Superior temporal gyrus (tissue), 1 donor: ENCODE measurements at regions not wholly inside any gene's neighbourhood (a gene's known extent, or its start where the extent isn't known, plus 50 kb on each side); places are given as distances from the start of the nearest gene placed in this dataset.
A peak's percentile ranks its signal among the peaks of the same experiment; 100 is the strongest.
"Not testable (repeated sequence)": the region's sequence is repeated elsewhere in the genome, so short reads cannot be mapped to it uniquely, and the experiment has no call there.

ENCODE experiments used
- DNase-seq: peaks from one replicate; pipeline ENCODE4 v3.0.0-alpha.2; 2016; ENCODE audit errors: extremely low spot score

DNA sequence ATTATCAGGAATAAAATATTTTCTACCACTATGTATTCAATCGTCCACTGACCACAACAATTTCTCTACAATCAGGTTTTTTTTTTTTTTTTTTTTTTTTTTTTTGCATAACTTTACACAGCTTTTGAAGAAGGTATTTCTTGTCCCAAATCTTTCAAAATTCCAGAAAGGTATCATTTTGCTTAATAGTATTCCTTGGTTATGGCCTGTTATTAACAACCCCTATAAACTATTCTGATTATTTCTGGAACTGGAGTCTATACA, 145.3 kb downstream of the ALX1 start:
- DNase-seq = no peak

DNA sequence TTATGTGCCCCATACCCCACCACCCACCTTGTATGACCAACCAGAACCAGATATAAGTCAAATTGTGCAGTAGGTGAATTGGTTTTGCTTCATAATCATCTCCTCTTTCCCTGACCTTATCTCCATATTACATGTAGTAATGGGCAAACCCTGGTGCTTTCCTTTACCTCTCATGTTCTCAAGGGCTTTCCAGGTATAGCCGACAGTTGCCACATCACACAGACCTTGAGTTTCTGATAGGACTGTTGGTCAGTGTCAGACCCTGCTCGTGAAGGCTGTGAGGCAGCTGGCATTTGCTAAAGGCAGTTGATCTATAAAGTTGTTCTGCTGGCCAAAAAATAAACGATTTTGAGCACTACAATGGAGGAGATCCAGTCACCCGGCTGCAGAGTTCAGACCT, 145.9 kb downstream of the ALX1 start:
- no peak for DNase-seq

- not testable (repeated sequence) for DNase-seq
Measured at GRCh38 chr12:85433148-85433547, 153.1 kb downstream of the ALX1 start.

DNA sequence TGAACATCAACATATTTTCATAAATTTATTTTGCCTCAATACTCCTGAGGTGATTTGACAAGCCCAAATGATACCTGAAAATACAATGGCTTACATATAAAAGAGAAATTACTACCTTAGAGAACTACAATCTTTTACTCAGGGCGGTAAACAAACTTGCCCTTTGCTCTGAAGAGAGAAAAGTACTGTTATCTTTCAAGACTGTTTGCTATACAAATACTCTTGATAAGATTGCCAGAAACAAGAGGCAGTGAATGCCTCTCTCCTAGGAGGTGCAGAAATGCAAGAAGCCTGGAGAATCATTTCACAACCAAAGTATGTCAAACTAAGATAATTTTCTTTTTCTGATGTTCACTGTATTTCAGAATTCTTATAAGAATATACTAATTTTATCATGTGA, 160.3 kb downstream of the ALX1 start:
- DNase-seq = no peak

- DNase-seq = no peak
Measured at GRCh38 chr12:85441025-85441424, 161.0 kb downstream of the ALX1 start.

GRCh38 chr12:85441741-85442140, 161.7 kb downstream of the ALX1 start:
- DNase-seq = no peak

DNA sequence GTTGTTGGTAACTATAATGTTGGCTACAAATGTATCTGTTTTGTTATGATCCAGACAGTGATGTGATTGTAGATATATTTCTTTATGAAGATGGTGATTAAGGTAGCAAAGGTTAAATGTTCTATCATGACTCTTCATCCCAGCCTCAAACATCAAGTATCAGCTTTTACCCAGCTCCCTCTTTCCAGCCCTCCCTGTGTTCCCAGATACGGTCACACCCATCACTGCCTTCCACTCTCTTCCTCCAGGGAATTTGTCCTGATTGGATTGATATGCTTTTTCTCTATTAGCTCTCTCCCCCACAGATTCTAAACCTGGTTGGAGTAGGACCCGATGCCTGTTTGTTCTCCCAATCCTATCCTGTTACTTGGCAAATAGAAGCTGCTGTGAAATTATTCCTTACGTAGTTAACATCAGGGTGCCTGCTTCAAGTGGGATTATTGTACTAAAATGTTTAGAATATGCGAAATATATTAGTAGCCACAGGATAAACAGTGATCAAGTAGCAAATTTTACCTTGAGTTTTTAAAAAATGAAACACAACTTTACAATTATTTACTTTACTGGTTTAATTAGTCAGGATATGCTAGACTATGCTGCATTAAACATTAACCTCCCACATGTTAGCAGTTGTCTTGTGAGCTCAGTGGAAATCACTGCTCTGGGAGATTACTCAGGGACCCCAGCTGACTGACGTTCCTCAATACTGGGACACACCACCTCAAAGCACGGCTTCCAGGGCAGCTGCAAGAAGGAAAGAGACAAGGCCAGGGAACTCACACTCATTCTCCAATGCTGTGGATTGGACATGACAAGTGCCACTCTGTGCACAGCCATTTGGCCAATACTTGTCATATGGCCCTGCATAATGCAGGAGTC, 165.3 kb downstream of the ALX1 start:
- no peak for DNase-seq

DNA sequence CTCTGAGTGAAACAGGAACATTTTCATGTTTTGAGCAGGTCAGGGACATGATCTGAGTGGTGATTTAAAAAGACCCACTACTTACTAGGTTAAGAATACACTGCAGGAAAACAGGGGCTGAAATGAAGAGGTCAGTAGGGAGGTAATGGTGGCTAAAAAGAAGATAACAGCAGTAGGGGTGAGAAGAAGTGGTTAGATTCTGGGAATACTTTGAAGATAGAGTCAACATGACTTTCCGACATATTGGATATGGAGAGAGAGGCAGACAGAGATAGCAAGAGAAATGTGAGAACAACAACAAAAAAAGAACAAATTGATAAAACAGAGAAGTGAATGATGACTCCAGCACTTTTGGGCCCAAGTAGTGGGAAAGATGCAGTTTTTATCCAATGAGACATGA, 168.0 kb downstream of the ALX1 start:
- no peak for DNase-seq

DNA sequence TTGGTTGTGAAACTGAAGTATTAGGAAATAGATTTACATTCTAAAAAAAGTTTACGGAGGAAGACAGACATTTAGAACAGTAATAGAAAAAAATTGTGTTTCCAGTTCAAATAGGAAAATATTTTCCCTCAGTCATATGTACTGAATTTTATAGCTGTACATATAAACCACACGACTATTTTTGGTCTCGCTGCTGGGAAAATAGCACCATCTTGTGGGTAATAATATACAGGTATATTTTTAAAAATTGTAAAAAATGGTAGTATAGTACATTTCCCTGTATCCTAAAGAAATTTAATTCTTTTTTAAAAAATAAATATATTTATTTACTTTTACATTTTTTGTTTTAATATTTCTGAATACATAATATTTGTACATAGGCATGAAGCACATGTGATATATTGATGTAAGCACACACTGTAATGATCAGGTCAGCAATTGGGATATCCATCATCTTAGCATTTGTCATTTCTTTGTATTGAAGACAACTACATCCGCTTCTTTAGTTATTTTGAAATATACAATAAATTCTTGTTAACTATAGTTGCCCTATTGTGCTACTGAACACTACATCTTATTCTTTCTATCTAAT, 168.6 kb downstream of the ALX1 start:
- peak; percentile 24 for DNase-seq

- DNase-seq = no peak
Measured at GRCh38 chr12:85457016-85457415, 177.0 kb downstream of the ALX1 start.

DNA sequence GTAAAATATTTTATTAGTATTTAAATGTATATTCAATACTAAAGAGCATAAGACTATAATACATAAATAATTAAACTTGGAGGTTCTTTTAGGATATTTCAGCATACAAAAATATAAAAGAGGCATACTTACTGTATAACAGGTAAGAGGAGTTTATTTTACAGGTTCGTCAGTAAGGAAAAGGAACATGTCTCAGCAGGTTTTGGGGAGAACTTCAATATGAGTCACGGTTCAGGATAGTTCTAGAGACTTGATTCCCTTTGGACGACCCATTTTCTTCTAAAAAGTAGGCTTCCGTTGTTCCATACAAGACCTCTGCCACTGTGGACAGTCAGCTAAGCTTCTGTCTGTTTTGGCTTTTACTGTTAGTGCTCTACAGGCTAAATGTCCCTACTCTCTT, 181.1 kb downstream of the ALX1 start:
- DNase-seq = no peak

- DNase-seq = no peak
Measured at GRCh38 chr12:85462888-85463287, 182.9 kb downstream of the ALX1 start.

DNA sequence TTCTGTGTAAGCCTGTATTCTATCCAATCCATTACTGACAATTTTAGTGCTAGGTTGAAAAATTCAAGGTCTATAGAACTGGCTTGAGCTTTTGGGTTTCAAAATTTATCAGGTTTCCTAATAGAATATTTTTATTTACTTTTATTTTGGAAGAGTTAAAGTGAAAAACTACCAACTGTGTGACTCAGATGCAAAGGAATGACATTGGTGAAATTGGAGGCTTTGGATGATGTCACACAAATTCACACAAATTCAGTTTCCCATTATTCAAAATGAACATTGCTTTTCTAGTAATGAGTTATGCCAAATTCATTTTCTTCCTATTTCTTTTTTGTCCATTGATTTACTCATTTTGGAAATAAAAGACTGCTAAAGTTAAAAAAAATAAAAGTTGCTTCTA, 186.9 kb downstream of the ALX1 start:
- DNase-seq = no peak

DNA sequence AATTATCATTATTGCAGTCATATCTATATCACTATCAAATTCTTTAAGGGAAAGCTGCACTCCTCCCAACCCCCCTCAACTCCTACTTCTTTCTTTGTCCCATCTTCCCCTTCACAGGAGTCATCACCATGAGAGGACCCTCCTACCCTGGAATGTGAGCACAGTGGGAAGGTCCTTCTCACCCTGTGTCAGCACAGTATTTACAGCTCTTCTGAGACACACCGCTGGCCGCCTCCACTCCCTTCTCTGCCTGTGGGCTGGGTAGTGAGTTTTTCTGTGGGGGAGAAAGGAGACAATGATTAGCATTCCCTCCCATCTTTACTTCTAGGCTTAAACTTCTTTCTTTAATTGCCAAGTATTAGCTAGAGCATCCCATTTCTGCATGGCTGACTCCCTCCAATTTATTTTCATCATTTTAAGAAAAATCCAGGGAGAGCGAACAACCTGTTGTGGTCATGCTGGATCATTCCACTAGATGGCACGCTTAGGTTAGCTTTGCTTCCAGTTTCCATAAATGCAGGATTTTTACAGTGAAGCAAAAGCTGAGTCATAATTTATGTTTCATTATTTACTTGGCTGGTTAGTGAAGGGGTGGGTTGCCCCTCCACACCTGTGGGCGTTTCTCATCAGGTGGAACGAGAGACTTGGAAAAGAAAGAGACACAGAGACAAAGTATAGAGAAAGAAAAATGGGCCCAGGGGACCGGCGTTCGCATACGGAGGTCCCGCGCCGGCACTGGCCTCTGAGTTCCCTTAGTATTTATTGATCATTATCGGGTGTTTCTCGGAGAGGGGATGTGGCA, 188.5 kb downstream of the ALX1 start:
- peak; percentile 75 for DNase-seq

DNA sequence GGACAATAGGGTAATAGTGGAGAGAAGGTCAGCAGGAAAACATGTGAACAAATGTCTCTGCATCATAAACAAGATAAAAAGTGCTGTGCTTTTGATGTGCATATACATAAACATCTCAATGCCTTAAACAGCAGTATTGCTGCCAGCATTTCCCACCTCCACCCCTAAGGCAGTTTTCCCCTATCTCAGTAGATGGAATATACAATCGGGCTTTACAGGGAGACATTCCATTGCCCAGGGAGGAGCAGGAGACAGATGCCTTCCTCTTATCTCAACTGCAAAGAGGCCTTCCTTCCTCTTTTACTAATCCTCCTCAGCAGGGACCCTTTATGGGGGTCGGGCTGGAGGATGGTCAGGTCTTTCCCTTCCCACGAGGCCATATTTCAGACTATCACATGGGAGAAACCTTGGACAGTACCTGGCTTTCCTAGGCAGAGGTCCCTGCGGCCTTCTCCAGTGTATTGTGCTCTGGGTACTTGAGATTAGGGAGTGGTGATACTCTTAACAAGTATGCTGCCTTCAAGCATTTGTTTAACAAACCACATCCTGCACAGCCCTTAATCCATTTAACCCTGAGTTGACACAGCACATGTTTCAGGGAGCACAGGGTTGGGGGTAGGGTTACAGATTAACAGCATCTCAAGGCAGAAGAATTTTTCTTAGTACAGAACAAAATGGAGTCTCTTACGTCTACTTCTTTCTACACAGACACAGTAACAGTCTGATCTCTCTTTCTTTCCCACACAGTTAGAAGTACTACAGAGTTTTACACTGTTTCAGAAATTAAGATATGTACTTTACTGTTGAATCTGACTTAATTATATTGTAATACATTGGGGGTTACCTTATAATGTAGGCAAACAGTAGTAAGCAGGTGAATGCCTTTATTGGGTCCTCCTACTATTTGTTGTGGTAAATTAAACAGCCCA, 189.4 kb downstream of the ALX1 start:
- not testable (repeated sequence) for DNase-seq

- not testable (repeated sequence) for DNase-seq
Measured at GRCh38 chr12:85475277-85475676, 195.3 kb downstream of the ALX1 start.

DNA sequence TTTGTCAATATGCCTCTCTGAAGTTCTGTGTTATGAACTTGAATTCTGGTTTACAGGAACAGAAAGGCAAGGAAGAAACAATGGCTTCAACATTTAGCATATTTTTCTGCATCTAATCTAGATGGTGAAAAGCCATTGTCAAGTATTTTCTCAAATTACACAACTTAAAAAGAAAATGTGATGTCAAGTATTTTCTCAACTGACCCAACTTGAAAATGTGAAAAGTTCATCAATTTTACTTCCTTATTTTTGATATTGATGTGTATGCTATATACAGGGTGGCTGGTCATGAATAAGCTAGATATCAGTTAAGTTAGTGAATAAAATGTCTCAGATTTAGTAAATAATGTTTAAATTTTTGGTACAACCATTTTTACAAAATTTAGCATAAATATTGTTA, 196.7 kb downstream of the ALX1 start:
- DNase-seq = no peak

DNA sequence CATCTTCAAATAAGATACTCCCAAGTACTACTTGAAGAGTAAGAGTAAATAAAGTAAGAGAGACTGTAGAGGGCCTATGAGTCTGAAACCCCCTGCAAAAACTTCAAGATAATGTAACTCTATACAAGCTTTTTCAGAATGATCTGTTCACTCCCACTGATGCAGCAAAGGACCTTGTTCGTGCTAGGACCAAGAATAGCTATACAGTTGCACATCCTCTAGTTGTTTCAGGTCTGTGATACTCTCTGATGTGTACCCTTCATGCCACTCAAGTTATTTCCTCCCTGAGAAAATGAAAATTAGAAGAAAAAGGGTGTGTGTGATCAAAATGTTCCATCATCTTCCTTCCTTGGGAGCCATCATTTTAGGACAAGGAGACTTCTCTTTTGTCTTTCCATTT, 204.4 kb downstream of the ALX1 start:
- no peak for DNase-seq

GRCh38 chr12:85489194-85489593, 209.2 kb downstream of the ALX1 start:
- DNase-seq = no peak

DNA sequence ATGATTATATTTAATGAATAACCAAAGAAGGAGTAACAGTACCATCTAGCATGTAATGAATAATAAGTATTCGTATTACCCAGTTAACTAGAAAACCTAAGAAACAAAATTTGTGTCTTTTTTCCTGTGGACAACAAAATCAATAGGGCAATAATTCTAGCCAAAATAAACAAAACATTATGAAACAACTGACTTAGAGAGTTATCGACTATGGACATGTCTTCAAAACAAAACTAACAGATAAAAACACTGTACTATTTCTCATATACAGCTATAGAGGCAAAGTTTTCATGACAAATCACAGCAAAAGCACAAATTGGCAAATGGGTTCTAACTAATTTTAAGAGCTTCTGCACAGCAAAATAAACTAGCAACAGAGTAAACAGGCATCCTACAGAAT, 224.1 kb downstream of the ALX1 start:
- DNase-seq = no peak

GRCh38 chr12:85504624-85505023, 224.6 kb downstream of the ALX1 start:
- DNase-seq = no peak

- no peak for DNase-seq
Measured at GRCh38 chr12:85507456-85507855, 227.4 kb downstream of the ALX1 start.
